K562 (cell line): ENCODE measurements at regions not wholly inside any gene's neighbourhood (a gene's known extent, or its start where the extent isn't known, plus 50 kb on each side); places are given as distances from the start of the nearest gene placed in this dataset.

Source experiments
- ZBTB33 ChIP-seq: sonication (generic); formaldehyde crosslinking; IDR thresholded peaks from 2 replicates; pipeline ENCODE4 v1.8.1; 2023; ENCODE audit warnings: mild to moderate bottlenecking, missing genetic modification reagents
- ZNF696 ChIP-seq: fragments of 250-450 bp; sonication (Bioruptor Pico); conservative IDR thresholded peaks from 2 replicates; pipeline ENCODE4 v1.4.0; 2020; ENCODE audit warnings: mild to moderate bottlenecking, moderate library complexity
- ZNF76 ChIP-seq: fragments of 250-450 bp; sonication (Bioruptor Pico); IDR thresholded peaks from 2 replicates; pipeline ENCODE4 v1.4.0; 2020; ENCODE audit warnings: mild to moderate bottlenecking, moderate library complexity, borderline replicate concordance
- TF ChIP-seq, protein P1 (sequence below): sonication (generic); formaldehyde crosslinking; IDR thresholded peaks from 2 replicates; pipeline ENCODE4 v1.8.0; 2022; ENCODE audit warnings: mild to moderate bottlenecking, missing genetic modification reagents
- TF ChIP-seq, protein P2 (sequence below): fragments of 450-650 bp; IDR thresholded peaks from 2 replicates; pipeline ENCODE4 v1.6.1; 2017; ENCODE audit warnings: antibody characterized with exemption
- TF ChIP-seq, protein P3 (sequence below): fragments of 450-650 bp; IDR thresholded peaks from 2 replicates; pipeline ENCODE4 v1.6.1; 2018; ENCODE audit warnings: mild to moderate bottlenecking, low read depth; ENCODE audit not compliant: partially characterized antibody
- TF ChIP-seq, protein P4 (sequence below): fragments of 200-600 bp; sonication (generic); IDR thresholded peaks from one replicate; pipeline ENCODE4 v1.6.1; 2012; ENCODE audit warnings: mild to moderate bottlenecking, low read depth, low read length, inconsistent platforms

GRCh38 chr16:7990626-7991260 lies 599.6 kb downstream of the TMEM114 start (continued):
- TF ChIP-seq, protein P1, sequence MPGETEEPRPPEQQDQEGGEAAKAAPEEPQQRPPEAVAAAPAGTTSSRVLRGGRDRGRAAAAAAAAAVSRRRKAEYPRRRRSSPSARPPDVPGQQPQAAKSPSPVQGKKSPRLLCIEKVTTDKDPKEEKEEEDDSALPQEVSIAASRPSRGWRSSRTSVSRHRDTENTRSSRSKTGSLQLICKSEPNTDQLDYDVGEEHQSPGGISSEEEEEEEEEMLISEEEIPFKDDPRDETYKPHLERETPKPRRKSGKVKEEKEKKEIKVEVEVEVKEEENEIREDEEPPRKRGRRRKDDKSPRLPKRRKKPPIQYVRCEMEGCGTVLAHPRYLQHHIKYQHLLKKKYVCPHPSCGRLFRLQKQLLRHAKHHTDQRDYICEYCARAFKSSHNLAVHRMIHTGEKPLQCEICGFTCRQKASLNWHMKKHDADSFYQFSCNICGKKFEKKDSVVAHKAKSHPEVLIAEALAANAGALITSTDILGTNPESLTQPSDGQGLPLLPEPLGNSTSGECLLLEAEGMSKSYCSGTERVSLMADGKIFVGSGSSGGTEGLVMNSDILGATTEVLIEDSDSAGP, result no peak
- TF ChIP-seq, protein P2, sequence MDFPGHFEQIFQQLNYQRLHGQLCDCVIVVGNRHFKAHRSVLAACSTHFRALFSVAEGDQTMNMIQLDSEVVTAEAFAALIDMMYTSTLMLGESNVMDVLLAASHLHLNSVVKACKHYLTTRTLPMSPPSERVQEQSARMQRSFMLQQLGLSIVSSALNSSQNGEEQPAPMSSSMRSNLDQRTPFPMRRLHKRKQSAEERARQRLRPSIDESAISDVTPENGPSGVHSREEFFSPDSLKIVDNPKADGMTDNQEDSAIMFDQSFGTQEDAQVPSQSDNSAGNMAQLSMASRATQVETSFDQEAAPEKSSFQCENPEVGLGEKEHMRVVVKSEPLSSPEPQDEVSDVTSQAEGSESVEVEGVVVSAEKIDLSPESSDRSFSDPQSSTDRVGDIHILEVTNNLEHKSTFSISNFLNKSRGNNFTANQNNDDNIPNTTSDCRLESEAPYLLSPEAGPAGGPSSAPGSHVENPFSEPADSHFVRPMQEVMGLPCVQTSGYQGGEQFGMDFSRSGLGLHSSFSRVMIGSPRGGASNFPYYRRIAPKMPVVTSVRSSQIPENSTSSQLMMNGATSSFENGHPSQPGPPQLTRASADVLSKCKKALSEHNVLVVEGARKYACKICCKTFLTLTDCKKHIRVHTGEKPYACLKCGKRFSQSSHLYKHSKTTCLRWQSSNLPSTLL, result no peak
- no peak for TF ChIP-seq ZNF76
- TF ChIP-seq, protein P3, sequence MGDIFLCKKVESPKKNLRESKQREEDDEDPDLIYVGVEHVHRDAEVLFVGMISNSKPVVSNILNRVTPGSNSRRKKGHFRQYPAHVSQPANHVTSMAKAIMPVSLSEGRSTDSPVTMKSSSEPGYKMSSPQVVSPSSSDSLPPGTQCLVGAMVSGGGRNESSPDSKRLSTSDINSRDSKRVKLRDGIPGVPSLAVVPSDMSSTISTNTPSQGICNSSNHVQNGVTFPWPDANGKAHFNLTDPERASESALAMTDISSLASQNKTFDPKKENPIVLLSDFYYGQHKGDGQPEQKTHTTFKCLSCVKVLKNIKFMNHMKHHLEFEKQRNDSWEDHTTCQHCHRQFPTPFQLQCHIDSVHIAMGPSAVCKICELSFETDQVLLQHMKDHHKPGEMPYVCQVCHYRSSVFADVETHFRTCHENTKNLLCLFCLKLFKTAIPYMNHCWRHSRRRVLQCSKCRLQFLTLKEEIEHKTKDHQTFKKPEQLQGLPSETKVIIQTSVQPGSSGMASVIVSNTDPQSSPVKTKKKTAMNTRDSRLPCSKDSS, result no peak
- TF ChIP-seq ZBTB33 (CRISPR knock-in tag), result no peak
- TF ChIP-seq ZNF696 (CRISPR knock-in tag), result no peak
- TF ChIP-seq, protein P4, sequence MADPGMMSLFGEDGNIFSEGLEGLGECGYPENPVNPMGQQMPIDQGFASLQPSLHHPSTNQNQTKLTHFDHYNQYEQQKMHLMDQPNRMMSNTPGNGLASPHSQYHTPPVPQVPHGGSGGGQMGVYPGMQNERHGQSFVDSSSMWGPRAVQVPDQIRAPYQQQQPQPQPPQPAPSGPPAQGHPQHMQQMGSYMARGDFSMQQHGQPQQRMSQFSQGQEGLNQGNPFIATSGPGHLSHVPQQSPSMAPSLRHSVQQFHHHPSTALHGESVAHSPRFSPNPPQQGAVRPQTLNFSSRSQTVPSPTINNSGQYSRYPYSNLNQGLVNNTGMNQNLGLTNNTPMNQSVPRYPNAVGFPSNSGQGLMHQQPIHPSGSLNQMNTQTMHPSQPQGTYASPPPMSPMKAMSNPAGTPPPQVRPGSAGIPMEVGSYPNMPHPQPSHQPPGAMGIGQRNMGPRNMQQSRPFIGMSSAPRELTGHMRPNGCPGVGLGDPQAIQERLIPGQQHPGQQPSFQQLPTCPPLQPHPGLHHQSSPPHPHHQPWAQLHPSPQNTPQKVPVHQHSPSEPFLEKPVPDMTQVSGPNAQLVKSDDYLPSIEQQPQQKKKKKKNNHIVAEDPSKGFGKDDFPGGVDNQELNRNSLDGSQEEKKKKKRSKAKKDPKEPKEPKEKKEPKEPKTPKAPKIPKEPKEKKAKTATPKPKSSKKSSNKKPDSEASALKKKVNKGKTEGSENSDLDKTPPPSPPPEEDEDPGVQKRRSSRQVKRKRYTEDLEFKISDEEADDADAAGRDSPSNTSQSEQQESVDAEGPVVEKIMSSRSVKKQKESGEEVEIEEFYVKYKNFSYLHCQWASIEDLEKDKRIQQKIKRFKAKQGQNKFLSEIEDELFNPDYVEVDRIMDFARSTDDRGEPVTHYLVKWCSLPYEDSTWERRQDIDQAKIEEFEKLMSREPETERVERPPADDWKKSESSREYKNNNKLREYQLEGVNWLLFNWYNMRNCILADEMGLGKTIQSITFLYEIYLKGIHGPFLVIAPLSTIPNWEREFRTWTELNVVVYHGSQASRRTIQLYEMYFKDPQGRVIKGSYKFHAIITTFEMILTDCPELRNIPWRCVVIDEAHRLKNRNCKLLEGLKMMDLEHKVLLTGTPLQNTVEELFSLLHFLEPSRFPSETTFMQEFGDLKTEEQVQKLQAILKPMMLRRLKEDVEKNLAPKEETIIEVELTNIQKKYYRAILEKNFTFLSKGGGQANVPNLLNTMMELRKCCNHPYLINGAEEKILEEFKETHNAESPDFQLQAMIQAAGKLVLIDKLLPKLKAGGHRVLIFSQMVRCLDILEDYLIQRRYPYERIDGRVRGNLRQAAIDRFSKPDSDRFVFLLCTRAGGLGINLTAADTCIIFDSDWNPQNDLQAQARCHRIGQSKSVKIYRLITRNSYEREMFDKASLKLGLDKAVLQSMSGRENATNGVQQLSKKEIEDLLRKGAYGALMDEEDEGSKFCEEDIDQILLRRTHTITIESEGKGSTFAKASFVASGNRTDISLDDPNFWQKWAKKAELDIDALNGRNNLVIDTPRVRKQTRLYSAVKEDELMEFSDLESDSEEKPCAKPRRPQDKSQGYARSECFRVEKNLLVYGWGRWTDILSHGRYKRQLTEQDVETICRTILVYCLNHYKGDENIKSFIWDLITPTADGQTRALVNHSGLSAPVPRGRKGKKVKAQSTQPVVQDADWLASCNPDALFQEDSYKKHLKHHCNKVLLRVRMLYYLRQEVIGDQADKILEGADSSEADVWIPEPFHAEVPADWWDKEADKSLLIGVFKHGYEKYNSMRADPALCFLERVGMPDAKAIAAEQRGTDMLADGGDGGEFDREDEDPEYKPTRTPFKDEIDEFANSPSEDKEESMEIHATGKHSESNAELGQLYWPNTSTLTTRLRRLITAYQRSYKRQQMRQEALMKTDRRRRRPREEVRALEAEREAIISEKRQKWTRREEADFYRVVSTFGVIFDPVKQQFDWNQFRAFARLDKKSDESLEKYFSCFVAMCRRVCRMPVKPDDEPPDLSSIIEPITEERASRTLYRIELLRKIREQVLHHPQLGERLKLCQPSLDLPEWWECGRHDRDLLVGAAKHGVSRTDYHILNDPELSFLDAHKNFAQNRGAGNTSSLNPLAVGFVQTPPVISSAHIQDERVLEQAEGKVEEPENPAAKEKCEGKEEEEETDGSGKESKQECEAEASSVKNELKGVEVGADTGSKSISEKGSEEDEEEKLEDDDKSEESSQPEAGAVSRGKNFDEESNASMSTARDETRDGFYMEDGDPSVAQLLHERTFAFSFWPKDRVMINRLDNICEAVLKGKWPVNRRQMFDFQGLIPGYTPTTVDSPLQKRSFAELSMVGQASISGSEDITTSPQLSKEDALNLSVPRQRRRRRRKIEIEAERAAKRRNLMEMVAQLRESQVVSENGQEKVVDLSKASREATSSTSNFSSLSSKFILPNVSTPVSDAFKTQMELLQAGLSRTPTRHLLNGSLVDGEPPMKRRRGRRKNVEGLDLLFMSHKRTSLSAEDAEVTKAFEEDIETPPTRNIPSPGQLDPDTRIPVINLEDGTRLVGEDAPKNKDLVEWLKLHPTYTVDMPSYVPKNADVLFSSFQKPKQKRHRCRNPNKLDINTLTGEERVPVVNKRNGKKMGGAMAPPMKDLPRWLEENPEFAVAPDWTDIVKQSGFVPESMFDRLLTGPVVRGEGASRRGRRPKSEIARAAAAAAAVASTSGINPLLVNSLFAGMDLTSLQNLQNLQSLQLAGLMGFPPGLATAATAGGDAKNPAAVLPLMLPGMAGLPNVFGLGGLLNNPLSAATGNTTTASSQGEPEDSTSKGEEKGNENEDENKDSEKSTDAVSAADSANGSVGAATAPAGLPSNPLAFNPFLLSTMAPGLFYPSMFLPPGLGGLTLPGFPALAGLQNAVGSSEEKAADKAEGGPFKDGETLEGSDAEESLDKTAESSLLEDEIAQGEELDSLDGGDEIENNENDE, result no peak
